GM10248 (cell line): ENCODE measurements at regions not wholly inside any gene's neighbourhood (a gene's known extent, or its start where the extent isn't known, plus 50 kb on each side); places are given as distances from the start of the nearest gene placed in this dataset.

Experiments used
- CTCF ChIA-PET: fragments of 300-600 bp; sonication (Branson Sonifier 250); formaldehyde crosslinking; extraction: SDS; loops from one replicate; lab custom pipeline; 2021; ENCODE audit warnings: antibody characterized with exemption; lab: Yijun Ruan, JAX
- POLR2A ChIA-PET: fragments of 350-650 bp; sonication (Branson Sonifier 250); formaldehyde crosslinking; extraction: SDS; loops from one replicate; lab custom pipeline; 2020; ENCODE audit warnings: antibody characterized with exemption; lab: Yijun Ruan, JAX
- DNase-seq: peaks from one replicate; pipeline ENCODE4 v3.0.0; 2012; ENCODE audit errors: extremely low spot score
- TF ChIP-seq, protein P1 (sequence below): IDR thresholded peaks from 2 replicates; pipeline ENCODE4 v1.5.1; 2012; ENCODE audit warnings: mild to moderate bottlenecking, low read depth; ENCODE audit errors: extremely low read depth, missing control alignments, control extremely low read depth

DNA sequence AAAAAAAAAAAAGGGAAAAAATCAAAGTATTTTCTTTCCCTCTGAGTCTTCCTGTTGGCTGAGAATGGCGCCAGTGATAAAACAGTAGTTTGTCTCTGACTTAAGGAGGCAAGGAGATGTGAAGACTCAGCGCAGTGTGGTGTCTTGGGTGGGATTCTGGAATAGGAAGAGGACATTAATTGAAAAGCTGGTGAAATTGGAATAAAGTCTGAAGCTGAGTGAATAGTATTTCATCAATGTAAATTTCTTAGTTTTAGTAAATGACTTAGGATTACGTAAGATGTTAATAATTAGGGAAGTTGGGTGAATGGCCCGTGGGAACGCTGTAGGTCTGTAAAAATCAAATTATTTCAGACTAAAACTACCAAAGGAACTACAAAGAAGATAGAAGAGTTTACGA is 122.8 kb upstream of the ZNF217 start:
- ChIA-PET POLR2A (no interaction called here), CTCF (interaction anchor here (1.7 kb wide), 1 partner anchor 39 kb away, joined by 3 read pairs; no protein-coding TSS in a partner anchor)
- DNase-seq = no peak
- TF ChIP-seq, protein P1, sequence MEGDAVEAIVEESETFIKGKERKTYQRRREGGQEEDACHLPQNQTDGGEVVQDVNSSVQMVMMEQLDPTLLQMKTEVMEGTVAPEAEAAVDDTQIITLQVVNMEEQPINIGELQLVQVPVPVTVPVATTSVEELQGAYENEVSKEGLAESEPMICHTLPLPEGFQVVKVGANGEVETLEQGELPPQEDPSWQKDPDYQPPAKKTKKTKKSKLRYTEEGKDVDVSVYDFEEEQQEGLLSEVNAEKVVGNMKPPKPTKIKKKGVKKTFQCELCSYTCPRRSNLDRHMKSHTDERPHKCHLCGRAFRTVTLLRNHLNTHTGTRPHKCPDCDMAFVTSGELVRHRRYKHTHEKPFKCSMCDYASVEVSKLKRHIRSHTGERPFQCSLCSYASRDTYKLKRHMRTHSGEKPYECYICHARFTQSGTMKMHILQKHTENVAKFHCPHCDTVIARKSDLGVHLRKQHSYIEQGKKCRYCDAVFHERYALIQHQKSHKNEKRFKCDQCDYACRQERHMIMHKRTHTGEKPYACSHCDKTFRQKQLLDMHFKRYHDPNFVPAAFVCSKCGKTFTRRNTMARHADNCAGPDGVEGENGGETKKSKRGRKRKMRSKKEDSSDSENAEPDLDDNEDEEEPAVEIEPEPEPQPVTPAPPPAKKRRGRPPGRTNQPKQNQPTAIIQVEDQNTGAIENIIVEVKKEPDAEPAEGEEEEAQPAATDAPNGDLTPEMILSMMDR = no peak

DNA sequence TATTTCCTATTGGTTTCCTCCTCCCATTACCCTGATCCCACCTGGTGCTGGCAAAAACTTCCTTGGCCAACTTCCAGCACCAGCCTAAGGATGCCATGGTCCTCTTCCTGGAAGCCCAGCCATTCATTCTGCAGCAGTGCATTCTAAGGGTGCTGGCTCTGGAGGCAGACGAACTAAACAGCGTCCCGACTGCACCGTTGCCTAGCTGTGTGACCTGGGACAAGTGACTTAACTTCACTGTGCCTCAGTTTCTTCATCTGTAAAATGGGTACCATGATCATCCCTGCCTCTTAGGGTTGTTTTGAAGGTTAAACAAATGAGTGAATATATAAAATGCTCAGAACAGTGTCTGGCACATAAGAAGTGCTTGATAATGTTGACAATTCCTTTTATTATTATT is 120.9 kb upstream of the ZNF217 start:
- CTCF ChIA-PET = no interaction called here
- POLR2A ChIA-PET = no interaction called here
- TF ChIP-seq, protein P1 = no peak
- no peak for DNase-seq

DNA sequence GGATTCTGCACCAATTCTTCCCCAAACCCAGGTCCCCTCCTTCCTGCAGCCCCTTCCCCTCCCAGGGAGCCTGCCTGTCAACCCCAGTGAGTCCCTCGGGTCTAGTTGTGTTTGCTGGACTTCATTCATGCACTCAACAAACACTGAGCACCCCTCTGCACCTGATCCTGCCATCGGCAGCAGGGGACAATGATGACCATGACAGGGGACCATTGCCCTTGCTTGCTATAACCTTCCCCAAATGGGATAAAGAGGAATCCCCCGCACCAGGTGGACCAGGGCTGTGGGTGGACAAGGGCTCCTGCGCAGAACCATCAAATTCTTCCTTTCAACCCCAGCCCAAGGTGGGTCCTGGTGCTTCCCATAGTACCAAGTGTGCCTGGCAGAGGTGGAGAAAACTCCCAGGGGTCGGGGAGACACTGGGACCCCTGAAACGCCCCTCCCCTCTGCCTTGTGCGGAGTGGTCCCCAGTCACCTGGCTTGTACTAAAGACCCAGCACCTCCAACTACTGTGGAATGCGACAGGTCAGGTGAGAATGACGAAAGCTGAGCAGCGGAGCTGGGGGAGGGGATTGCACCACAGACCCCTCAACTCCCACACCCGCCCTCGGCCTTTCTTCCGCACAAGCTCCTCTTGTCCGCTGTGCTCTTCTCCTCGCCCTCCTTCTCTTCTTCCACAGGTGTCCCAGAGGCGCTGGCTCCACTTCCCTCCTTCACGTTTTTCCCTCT is 119.9 kb upstream of the ZNF217 start:
- ChIA-PET CTCF (no interaction called here), POLR2A (no interaction called here)
- TF ChIP-seq, protein P1 = no peak
- no peak for DNase-seq

DNA sequence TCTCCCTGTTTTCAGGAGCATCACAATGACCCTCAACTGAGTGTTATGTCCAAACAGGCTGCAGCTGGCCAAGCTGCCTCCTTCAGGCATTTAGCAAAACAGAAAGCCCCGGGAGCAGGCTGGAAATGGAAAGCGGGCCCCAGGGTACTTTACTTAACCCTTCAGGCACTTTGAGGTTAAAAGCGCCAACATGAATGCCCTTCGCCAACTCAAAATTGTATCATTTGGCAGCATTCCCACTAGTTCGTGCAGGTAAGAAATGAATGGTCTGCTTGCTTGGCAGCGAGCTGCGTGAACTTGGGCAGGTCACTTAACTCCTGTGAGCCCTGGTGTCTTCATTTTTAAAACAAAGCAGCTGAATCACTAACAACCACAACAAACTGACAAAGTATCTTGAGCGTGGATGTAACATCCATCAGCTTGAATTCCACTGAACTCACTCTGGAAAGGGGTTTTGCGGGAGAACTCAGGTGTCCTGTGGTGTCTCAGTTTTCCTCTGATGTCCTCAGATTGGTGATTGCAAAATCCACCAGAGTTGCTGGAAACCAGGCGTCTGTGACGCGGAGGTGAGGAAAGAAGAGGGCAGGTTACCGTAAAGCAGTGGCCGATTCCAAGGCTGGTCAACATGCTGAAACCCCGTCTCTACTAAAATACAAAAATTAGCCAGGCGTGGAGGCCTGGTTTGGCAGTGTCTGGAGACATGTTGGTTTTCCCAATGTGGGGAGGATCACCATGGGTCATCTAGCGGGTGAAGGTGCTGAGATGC is 118.8 kb upstream of the ZNF217 start:
- POLR2A ChIA-PET = interaction anchor here (0.6 kb wide), 1 partner anchor 32 kb away, joined by 5 read pairs; no protein-coding TSS in a partner anchor
- CTCF ChIA-PET = no interaction called here
- DNase-seq = no peak
- TF ChIP-seq, protein P1 = no peak

DNA sequence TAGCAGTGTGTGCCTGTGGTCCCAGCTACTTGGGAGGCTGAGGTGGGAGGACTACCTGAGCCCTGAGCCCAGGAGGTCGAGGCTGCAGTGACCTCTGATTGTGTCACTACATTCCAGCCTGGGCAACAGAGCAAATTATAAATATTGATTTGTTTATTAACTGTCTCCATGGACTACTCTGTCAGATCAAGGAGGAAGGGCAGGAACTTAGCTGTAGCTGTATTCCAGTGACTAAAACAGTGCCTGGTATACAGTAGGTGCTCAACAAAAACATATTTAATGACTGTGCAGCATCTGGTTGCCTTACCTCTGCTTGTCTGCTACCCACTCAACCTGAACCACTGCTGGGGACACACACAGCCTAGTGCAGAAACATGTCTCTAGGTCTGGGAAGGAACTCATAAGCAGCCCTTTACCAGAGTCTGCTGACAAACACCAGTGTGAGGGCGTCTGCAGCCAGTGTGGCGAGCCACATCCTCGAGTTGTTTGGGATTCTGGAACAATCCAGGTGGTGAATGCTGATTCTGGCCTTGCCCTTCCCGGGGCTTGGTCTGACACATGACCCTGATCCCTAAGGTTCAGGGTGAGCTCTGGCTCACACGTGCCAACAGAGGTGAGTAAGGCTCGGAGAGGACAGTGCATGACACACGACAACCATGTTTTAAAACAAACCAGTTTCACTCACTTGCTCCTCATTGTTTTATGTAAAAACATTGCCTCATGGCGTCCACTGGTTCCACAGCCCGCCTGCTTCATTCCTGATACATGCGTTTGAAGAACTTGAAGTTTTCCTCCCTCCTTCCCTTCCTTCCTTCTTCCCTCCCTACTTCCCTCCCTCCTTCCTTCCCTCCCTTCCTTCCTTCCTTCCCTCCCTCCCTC is 117.9 kb upstream of the ZNF217 start:
- ChIA-PET CTCF (interaction anchor here (0.7 kb wide), 1 partner anchor 25 kb away, joined by 3 read pairs; no protein-coding TSS in a partner anchor), POLR2A (interaction anchor here (0.6 kb wide), 1 partner anchor 33 kb away, joined by 5 read pairs; no protein-coding TSS in a partner anchor)
- DNase-seq = no peak
- TF ChIP-seq, protein P1 = no peak
